ENCODE measurements at regions not wholly inside any gene's neighbourhood (a gene's known extent, or its start where the extent isn't known, plus 50 kb on each side); places are given as distances from the start of the nearest gene placed in this dataset.
"Not testable (repeated sequence)": the region's sequence is repeated elsewhere in the genome, so short reads cannot be mapped to it uniquely, and the experiment has no call there.

DNA sequence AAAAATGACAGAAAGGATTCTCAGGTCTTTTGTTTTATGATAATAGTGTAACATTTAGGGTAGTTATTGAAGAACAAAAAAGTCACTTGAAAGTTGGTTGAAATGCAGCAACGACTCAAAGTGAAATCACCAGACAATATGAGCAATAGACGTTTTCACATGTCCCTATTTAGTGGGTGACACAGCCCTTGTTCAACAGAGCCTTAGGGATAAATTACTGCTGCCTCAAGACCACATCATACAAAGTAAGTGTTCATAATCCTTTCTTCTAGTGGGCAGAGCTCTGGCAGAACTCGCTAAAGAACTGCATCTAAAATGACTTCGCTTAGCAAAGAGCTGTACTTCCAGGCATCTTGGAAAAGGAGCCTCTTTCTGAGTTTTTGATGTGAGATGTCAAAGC, 128.5 kb upstream of the LMNTD1 start:
- H3K27me3 ChIP-seq, result peaks cover 0 to 2% (median 0%) of the 10 kb centered on the region in 3 donors
- DNase-seq (no peak), ATAC-seq (no peak)
- H3K4me1 ChIP-seq, result no peaks in the 10 kb centered on the region
- H3K27ac ChIP-seq, result no peak overlapping the region
- intact Hi-C loops (cut with DNase I; ENCODE audit: low total_unique reads) (no loop called here), in situ Hi-C loops (cut with MboI; ENCODE audit: low sequenced_read_pairs in 4 of 4) (no loop called here)
- H3K4me3 ChIP-seq, result no peak overlapping the region
- TF ChIP-seq POLR2A (IDR thresholded peaks at IDR 0.05) (no peak), CTCF (IDR thresholded peaks at IDR 0.05 in 4 of 5, conservative IDR thresholded peaks at IDR 0.05 in 1 of 5) (no peak)
- no peaks in the 10 kb centered on the region for H3K36me3 ChIP-seq
- H3K9me3 ChIP-seq, result no peaks in the 10 kb centered on the region

- Histone ChIP-seq H3K36me3 (no peaks in the 10 kb centered on the region), H3K27ac (no peak overlapping the region), H3K4me3 (no peak overlapping the region), H3K27me3 (peaks cover 0 to 2% (median 0%) of the 10 kb centered on the region in 3 donors), H3K4me1 (no peaks in the 10 kb centered on the region), H3K9me3 (no peaks in the 10 kb centered on the region)
- no peak for DNase-seq
- ATAC-seq, result no peak
- TF ChIP-seq POLR2A (IDR thresholded peaks at IDR 0.05) (no peak), CTCF (IDR thresholded peaks at IDR 0.05 in 4 of 5, conservative IDR thresholded peaks at IDR 0.05 in 1 of 5) (no peak)
- intact Hi-C loops (cut with DNase I; ENCODE audit: low total_unique reads) (no loop called here), in situ Hi-C loops (cut with MboI; ENCODE audit: low sequenced_read_pairs in 4 of 4) (no loop called here)
These were observed 129.3 kb upstream of the LMNTD1 start for GRCh38 chr12:25682421-25682820.

DNA sequence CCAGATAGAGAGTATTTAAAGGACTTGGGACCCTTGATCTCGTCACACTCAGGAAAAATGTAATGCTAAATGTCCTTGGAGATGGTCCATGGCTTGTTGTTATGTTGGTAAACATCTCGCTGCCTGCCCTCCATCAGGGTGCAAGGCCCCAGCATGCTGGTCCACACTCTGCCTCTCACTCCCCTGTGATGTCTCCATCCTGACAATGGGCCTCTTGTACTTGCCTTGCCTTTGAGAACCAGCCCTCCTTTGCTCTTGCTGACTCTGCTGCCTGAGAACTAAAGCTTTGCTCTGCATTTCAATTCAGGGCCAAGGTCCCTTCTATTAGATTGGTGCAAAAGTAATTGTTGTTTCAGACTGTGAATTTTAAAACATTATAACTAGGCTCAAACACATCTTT, 131.0 kb upstream of the LMNTD1 start:
- no peak for DNase-seq
- H3K27ac ChIP-seq, result no peak overlapping the region
- H3K9me3 ChIP-seq, result no peaks in the 10 kb centered on the region
- intact Hi-C loops (cut with DNase I; ENCODE audit: low total_unique reads), result no loop called here
- ATAC-seq, result no peak
- H3K4me1 ChIP-seq, result no peaks in the 10 kb centered on the region
- TF ChIP-seq POLR2A (IDR thresholded peaks at IDR 0.05) (no peak), CTCF (IDR thresholded peaks at IDR 0.05 in 4 of 5, conservative IDR thresholded peaks at IDR 0.05 in 1 of 5) (no peak)
- H3K27me3 ChIP-seq, result peaks cover 0 to under 1% (median 0%) of the 10 kb centered on the region in 3 donors
- no peak overlapping the region for H3K4me3 ChIP-seq
- H3K36me3 ChIP-seq, result no peaks in the 10 kb centered on the region
- in situ Hi-C loops (cut with MboI; ENCODE audit: low sequenced_read_pairs in 4 of 4), result no loop called here

GRCh38 chr12:25686351-25686750, 133.3 kb upstream of the LMNTD1 start:
- Histone ChIP-seq H3K27me3 (no peaks in the 10 kb centered on the region), H3K9me3 (no peaks in the 10 kb centered on the region), H3K4me1 (no peaks in the 10 kb centered on the region), H3K4me3 (no peak overlapping the region), H3K36me3 (no peaks in the 10 kb centered on the region), H3K27ac (no peak overlapping the region)
- no peak for ATAC-seq
- intact Hi-C loops (cut with DNase I; ENCODE audit: low total_unique reads), result no loop called here
- DNase-seq, result no peak
- TF ChIP-seq CTCF (IDR thresholded peaks at IDR 0.05 in 4 of 5, conservative IDR thresholded peaks at IDR 0.05 in 1 of 5) (no peak), POLR2A (IDR thresholded peaks at IDR 0.05) (no peak)
- in situ Hi-C loops (cut with MboI; ENCODE audit: low sequenced_read_pairs in 4 of 4), result no loop called here

DNA sequence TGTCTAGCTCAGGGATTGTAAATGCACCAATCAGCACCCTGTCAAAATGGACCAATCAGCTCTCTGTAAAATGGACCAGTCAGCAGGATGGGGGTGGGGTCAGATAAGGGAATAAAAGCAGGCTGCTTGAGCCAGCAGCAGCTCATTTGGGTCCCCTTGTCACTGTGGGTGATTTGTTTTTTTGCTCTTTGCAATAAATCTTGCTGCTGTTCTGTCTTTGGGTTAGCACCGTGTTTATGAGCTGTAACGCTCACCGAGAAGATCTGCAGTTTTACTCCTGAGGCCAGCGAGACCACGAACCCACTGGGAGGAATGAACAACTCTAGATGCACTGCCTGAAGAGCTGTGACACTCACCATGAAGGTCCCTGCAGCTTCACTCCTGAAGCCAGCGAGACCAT, 134.1 kb upstream of the LMNTD1 start:
- no peak for TF ChIP-seq CTCF (IDR thresholded peaks at IDR 0.05 in 4 of 5, conservative IDR thresholded peaks at IDR 0.05 in 1 of 5)
- TF ChIP-seq POLR2A (IDR thresholded peaks at IDR 0.05), result no peak
- ATAC-seq (no peak), DNase-seq (no peak)
- in situ Hi-C loops (cut with MboI; ENCODE audit: low sequenced_read_pairs in 4 of 4), result no loop called here
- H3K9me3 ChIP-seq, result no peaks in the 10 kb centered on the region
- no peak overlapping the region for H3K27ac ChIP-seq
- intact Hi-C loops (cut with DNase I; ENCODE audit: low total_unique reads), result no loop called here
- H3K4me1 ChIP-seq, result no peaks in the 10 kb centered on the region
- H3K27me3 ChIP-seq, result no peaks in the 10 kb centered on the region
- H3K36me3 ChIP-seq, result no peaks in the 10 kb centered on the region
- H3K4me3 ChIP-seq, result no peak overlapping the region

GRCh38 chr12:25688851-25689250, 135.8 kb upstream of the LMNTD1 start:
- ATAC-seq; H3K27me3 ChIP-seq; H3K4me1 ChIP-seq; H3K27ac ChIP-seq; H3K9me3 ChIP-seq; intact Hi-C loops (cut with DNase I; ENCODE audit: low total_unique reads); in situ Hi-C loops (cut with MboI; ENCODE audit: low sequenced_read_pairs in 4 of 4); H3K4me3 ChIP-seq; H3K36me3 ChIP-seq; DNase-seq: not testable (repeated sequence)

Data from gastrocnemius medialis (tissue), 4 donors.